ENCODE measurements at regions not wholly inside any gene's neighbourhood (a gene's known extent, or its start where the extent isn't known, plus 50 kb on each side); places are given as distances from the start of the nearest gene placed in this dataset.

DNA sequence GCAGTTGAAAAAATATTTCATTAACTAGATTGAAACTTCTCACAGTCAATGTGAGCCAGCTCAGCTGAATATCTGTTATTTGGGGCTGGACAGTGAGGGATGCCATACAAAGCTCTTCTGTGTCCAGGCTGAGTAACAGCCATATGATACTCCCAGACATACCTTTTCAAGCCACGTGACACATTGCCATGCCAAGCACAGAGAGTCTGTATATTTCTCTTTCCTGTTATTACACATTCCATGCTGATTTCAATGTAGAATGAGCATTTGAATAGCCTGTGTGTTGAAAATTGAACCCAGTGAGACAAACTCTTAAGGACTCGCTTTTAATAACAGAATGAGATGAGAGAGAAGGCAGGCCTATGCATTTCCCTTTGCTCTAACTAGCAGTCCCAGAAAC is 334.7 kb upstream of the RASGRP1 start:
- intact Hi-C loops (cut with micrococcal nuclease; ENCODE audit: unreplicated experiment) (no loop called here), in situ Hi-C loops (cut with HindIII; ENCODE audit: low pct_unique_long_range_greater_than_20kb, low sequenced_read_pairs) (no loop called here)
- DNase-seq (ENCODE audit: low read depth, low spot score) (no peak), ATAC-seq (no peak)
- POLR2A ChIA-PET, result no interaction called here
- Histone ChIP-seq H3K27ac (ENCODE audit: low read length) (no peak overlapping the region), H3K36me3 (ENCODE audit: control insufficient read depth, insufficient read depth, low read length) (no peaks in the 10 kb centered on the region), H3K4me3 (ENCODE audit: low read depth in 2 of 2, low read length in 2 of 2) (no peak overlapping the region), H3K27me3 (ENCODE audit: control insufficient read depth, insufficient read depth, low read length) (no peaks in the 10 kb centered on the region), H3K9me3 (ENCODE audit: control insufficient read depth, insufficient read depth, low read depth, low read length) (no peaks in the 10 kb centered on the region), H3K4me1 (ENCODE audit: control insufficient read depth, insufficient read depth, low read length) (no peaks in the 10 kb centered on the region)
- CTCF ChIA-PET, result no interaction called here
- TF ChIP-seq CTCF (IDR thresholded peaks at IDR 0.05) (no peak), REST (IDR thresholded peaks at IDR 0.05; ENCODE audit: insufficient read depth in 1 of 2, low read depth in 2 of 2, low read length in 1 of 2) (no peak), TCF7L2 (IDR thresholded peaks at IDR 0.05; ENCODE audit: low read depth, low read length) (no peak), POLR2AphosphoS5 (IDR thresholded peaks at IDR 0.05; ENCODE audit: low read depth, low read length) (no peak), SIN3A (IDR thresholded peaks at IDR 0.05; ENCODE audit: borderline replicate concordance, insufficient read depth, low read depth, low read length) (no peak)
- no TSS peak for BruUV-seq (replicated peaks)

- no TSS peak for BruUV-seq (replicated peaks)
- ATAC-seq, result no peak
Observed at GRCh38 chr15:38904298-38904697, 339.7 kb upstream of the RASGRP1 start.

More at GRCh38 chr15:38904298-38904697, 339.7 kb upstream of the RASGRP1 start:
- Histone ChIP-seq H3K9me3 (ENCODE audit: control insufficient read depth, insufficient read depth, low read depth, low read length) (0 out of 2 replicates have a peak, but pooled peaks cover 3% of the 10 kb centered on the region), H3K4me1 (ENCODE audit: control insufficient read depth, insufficient read depth, low read length) (no peaks in the 10 kb centered on the region), H3K27me3 (ENCODE audit: control insufficient read depth, insufficient read depth, low read length) (no peaks in the 10 kb centered on the region), H3K27ac (ENCODE audit: low read length) (no peak overlapping the region), H3K36me3 (ENCODE audit: control insufficient read depth, insufficient read depth, low read length) (no peaks in the 10 kb centered on the region), H3K4me3 (ENCODE audit: low read depth in 2 of 2, low read length in 2 of 2) (no peak overlapping the region)
- in situ Hi-C loops (cut with HindIII; ENCODE audit: low pct_unique_long_range_greater_than_20kb, low sequenced_read_pairs), result no loop called here
- no peak for TF ChIP-seq TCF7L2 (IDR thresholded peaks at IDR 0.05; ENCODE audit: low read depth, low read length)
- no peak for TF ChIP-seq CTCF (IDR thresholded peaks at IDR 0.05)
- no peak for TF ChIP-seq SIN3A (IDR thresholded peaks at IDR 0.05; ENCODE audit: borderline replicate concordance, insufficient read depth, low read depth, low read length)
- no peak for TF ChIP-seq REST (IDR thresholded peaks at IDR 0.05; ENCODE audit: insufficient read depth in 1 of 2, low read depth in 2 of 2, low read length in 1 of 2)
- TF ChIP-seq POLR2AphosphoS5 (IDR thresholded peaks at IDR 0.05; ENCODE audit: low read depth, low read length), result no peak
- no peak for DNase-seq (ENCODE audit: low read depth, low spot score)
- intact Hi-C loops (cut with micrococcal nuclease; ENCODE audit: unreplicated experiment), result no loop called here
- ChIA-PET CTCF (no interaction called here), POLR2A (no interaction called here)

All from Panc1 (cell line).